HG02763 (cell line): ENCODE measurements at regions not wholly inside any gene's neighbourhood (a gene's known extent, or its start where the extent isn't known, plus 50 kb on each side); places are given as distances from the start of the nearest gene placed in this dataset.

Experiments
- ATAC-seq: cut with Tn5 transposase; IDR thresholded peaks from one replicate; pipeline ENCODE4 v1.9.1; 2021; ENCODE audit warnings: mild to moderate bottlenecking, moderate library complexity; ENCODE audit not compliant: unreplicated experiment

GRCh38 chrX:124818764-124819163 lies 472.4 kb downstream of the SH2D1A start:
- ATAC-seq: no peak

DNA sequence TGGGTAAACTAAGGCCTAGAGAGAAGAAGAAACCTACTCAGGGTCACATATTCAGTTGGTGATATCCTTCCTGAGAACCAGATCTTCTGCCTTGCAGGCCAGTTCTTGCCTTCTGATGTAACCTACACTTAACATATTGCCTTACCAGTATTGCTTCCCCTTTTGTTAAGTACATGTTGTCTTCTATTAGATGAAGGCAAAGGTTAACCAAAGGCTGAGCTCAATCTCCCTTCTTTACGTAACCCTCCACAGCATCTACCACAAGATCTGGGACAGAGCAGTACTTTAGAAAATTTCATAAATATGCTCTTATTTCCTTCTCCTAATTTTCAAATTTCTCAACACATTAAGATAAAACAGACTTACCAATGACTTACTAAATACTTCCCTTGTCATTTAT lies 474.4 kb downstream of the SH2D1A start:
- no peak for ATAC-seq

DNA sequence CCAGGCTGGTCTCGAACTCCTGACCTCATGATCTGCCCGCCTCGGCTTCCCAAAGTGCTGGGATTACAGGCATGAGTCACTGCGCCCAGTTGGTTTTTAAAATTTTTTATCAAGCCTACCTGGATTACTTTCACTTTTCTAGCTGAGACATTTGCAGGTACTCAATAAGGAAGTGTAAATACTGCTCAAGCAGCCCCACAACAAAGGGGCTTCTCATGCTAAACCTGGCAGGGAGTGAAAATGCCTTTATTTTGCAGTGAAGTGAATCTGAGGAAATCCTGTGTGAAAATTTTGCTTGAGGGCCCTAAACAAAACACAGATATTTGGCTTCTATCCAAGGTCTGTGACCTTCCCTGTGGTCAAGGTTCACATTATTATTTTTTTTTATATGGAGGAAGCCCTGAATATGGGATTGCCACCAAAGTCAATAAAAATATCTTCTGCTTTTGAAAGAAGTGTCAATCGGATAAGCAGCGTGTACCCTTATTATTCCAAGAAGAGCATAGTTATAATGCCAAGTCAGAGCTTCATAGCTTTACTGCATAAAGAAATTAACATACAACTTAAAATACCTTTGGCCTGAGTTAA lies 481.0 kb downstream of the SH2D1A start:
- ATAC-seq: no peak

GRCh38 chrX:124829930-124830329 lies 483.6 kb downstream of the SH2D1A start:
- ATAC-seq: no peak

DNA sequence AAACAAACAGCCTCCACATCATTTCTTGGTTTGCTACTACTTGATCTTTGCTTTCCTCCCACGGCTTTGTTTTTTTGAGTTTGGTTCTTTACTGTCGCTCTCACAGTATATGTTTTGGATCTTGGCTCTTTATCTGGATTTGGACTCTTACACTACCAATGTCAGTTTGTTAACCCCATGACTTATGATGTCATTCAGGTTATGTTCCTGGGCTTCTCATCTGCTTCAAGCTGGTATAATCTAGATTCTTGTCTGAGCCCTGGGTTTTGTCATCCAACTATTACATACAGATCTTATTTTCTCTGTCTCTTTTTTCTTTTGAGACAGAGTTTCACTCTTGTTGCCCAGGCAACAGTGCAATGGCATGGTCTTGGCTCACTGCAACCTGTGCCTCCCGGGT lies 482.9 kb upstream of the TEX13C start:
- ATAC-seq: no peak

DNA sequence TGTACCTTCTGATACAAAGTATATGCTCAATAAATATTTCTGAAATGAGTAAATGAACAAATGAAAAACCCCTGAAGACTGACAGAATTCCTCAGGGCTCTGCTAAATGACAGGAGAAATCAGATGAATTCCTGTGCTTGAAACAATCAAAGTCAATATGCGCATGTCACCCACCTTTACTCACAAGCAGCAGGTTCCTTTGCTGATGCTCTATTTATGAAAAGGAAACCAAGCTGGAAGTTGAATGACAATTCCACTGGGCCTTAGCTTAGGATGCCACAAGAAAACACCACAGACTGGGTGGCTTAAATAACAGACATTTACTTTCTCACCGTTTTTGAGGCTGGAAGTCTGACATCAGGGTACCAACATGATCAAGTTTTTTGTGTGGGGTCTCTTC lies 477.5 kb upstream of the TEX13C start:
- no peak for ATAC-seq

DNA sequence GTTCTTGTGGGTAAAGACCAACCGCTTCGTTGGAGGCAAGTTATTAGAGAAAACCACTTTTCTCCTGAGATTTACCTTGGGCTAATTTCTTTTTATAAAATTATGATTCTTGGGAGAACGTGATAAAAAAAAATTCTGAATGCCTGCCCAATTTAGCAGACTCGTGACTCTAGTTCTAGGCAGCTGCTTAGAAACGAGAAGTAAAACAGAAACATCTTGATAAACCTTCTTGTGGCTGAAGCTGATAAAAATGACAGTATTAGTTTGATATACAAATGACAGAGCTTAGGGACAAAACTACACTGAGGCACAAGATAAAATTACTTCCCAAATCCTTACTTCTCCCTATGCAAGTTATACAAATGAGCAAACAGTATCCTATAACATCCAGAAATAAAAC lies 458.9 kb upstream of the TEX13C start:
- no peak for ATAC-seq

DNA sequence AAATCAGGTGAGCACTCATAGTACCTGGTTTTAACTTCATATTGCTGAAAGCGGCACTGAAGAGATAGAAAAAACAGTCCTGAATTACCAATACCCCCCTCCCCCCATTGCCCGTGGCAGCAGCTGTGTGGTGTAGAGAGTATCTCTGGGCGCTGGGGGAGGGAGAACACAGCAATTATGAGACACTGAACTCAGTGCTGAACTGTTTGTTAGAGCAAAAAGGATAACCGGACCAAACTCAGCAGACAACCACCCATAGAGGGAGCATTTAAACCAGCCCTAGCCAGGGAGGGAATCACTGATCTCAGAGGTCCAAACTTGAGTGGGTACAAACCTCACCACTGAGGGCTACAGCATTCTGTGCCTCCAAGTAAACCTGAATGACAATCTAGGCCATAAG lies 457.4 kb upstream of the TEX13C start:
- no peak for ATAC-seq

DNA sequence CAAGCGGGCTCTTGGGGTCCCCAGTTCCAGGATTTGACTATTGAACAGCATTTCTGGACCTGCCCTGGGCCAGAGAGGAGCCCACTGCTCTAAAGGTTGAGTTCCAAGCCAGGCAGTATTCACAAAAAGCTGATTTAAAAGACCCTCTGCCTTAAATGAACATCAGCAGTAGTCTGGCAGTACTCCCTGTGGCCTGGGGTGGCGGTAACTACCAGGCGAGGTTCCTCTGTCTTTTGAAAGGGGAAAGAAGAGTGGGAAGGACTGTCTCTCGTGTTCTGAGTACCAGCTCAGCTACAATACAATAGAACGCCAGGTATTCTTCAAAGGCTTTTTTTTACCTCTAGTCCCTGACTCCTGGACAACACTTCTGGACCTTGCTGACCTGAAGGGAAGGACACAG lies 456.4 kb upstream of the TEX13C start:
- ATAC-seq: no peak

- ATAC-seq: no peak
Measured at GRCh38 chrX:124887572-124887971, 432.1 kb upstream of the TEX13C start.

DNA sequence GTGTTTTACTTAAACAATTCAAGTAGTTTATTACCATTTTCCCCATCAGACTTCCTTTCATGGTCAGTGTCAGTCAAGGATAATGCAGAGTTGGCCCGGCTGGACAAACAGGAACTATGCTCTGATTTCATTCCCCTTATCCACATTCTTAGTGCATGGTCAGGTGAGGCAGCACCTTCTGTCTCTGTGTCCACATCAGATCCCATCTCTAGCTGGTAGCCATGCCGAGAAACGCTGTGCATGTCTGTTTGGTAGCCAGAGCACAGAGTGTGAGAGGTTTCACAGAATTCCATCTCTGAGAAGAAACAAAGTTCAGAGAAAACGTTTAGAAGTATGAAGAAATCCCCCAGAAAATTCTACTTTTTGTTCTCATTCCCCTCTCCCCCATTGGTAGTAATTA lies 423.7 kb upstream of the TEX13C start:
- ATAC-seq: no peak

GRCh38 chrX:124902953-124903352 lies 416.7 kb upstream of the TEX13C start:
- no peak for ATAC-seq

GRCh38 chrX:124910611-124911010 lies 409.1 kb upstream of the TEX13C start:
- no peak for ATAC-seq

DNA sequence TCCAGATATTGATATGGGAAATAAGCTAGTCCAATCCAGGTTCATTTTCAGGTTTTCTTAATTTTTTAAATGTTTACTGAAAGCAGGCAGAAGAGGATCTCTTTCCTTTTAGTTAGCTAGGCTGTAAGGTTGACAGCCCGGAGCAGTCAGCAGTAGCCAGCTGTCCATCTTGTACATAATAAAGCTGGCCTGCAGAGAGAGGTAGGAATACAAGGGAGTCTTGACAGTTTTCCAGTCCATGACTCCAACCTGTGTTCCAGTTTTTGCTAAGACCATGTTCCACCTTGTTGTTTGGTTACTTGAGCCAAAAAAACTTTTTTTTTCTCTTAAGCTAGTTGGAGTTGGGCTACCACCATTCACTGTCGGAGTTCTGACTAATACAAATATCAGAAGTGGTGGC lies 402.7 kb upstream of the TEX13C start:
- ATAC-seq: no peak

DNA sequence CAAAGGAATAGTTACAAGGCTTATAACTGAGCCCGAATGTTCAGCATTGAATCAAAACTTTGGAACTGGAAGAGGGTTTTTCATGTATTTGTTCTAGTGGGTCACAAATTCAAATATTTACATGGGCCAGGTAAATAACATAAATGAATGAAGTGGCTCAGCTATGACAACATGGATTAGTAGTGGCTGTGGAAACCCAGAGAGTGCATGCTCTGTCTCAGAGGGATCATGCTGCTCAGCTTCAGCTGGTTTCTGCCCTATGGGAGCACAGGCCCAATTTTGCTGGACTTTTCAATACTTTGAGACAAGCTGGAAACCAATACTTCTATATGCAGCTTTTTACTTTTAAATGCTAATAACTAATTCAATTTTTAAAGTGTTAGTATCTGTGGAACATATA lies 394.0 kb upstream of the TEX13C start:
- ATAC-seq: no peak

DNA sequence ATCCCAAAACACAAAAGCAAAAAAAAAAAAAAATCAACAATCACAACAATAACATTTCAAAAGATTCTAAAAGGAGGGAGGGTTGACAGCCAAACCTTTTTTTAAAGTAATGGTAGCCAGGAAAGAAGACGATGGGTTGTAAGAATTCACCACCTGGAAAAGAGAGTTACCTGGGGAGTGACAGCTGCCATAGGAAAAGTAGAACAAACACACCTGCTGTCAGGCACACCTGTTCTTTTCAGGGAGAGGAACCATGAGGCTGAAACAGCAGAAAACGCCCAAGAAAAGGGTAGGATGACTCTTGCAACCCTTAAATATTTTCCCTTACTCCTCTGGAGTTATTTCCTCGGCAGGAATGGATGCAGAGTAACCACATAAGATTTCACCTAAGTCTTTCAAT lies 388.4 kb upstream of the TEX13C start:
- no peak for ATAC-seq

DNA sequence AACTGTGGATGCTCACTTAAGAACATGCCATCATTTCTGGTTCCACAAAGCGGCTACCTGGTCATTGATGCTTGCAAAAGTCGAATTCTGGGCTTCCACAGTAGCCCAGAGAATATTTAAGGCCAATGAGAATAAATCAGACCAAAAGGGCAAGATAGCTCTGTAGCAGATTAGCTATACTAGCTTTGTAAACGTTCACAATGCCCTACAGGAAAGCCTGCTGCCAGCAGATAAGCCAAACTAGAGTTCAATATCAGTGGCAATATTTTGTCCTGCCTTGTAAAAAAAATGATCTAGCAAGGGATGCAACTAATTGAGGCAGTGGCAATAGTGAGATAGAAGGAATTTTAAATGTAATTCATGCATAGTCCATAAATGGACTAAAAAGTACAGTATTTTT lies 387.7 kb upstream of the TEX13C start:
- ATAC-seq: no peak

DNA sequence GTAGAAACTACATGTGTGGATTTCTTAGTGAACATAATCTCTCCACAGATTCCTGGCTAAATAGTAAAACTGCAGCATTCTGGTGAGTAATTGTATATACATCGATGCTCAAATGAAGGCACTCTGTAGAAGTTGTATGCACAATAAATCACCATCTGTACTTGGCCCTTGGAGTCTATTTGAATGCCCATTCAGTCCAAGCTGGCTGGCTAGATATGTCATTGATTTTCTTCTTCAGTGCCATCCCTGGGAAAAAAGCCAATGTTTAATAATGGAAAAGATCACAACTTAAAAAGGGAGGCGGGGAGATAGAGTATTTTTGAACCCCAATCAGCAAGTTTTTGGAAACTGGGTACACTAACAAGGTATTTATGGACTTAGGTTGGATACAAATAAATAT lies 381.0 kb upstream of the TEX13C start:
- no peak for ATAC-seq

DNA sequence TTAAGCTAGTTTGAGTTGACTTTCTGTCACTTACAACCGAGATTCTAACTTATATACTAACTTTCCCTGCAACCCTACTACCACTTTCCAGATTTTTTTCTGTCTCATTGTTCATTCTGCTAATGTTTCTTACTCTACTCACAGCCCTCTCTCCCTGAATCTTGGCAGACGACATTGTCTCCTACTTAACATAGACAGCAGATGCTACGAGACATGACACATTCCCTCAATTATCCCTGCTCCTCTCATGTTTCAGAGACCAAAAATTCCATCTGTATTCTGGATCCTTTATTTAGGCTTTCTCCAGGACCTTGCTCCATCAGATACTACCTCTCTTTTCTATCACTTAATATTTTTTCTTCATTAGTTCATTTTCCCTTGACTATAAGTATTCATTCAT lies 379.1 kb upstream of the TEX13C start:
- ATAC-seq: no peak

DNA sequence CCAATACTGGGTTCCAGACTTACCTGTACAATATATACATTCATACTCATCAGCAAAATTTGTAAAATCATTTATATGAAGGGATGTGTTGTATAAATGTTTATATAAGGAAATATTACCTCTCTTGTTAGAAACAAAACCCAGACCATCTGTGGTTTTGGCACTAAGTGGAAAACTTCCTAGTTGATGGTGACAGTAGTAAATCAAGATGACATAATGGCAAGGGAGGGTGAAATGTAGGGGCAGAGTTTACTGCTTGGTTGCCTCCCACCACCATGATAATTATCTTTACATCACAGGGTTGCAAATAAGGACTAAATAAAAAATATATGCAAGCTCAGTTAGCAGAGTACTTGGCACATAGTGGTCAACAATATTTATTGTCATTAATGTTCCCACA lies 365.3 kb upstream of the TEX13C start:
- ATAC-seq: no peak

- no peak for ATAC-seq
Measured at GRCh38 chrX:124960454-124960853, 359.2 kb upstream of the TEX13C start.

- ATAC-seq: no peak
Measured at GRCh38 chrX:124963717-124964116, 356.0 kb upstream of the TEX13C start, which contains the start of gene TENM1. Gene TENM1 (minus strand): TSS chrX:124963817.

- no peak for ATAC-seq
Measured at GRCh38 chrX:124975456-124975855, 344.2 kb upstream of the TEX13C start.

DNA sequence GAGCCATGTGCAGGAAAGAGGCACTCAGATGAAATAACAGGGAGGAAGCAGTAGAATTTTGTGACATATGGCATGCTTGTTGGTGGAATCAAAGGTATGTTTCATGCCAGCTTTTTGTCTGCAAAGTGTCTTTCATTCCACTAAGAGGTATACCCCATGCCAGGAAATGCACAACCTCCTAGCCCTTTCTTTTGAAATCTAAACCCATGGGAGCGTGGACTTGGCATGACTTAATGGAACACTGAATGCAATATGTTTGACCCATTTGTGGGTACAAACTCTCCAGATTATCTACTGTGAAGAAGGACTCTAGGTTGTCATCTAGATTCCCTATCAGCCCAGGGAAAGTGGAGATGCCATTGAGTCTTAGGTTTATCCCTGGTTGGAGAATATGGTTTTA lies 338.3 kb upstream of the TEX13C start:
- no peak for ATAC-seq
